ENCODE measurements at regions not wholly inside any gene's neighbourhood (a gene's known extent, or its start where the extent isn't known, plus 50 kb on each side); places are given as distances from the start of the nearest gene placed in this dataset.

DNA sequence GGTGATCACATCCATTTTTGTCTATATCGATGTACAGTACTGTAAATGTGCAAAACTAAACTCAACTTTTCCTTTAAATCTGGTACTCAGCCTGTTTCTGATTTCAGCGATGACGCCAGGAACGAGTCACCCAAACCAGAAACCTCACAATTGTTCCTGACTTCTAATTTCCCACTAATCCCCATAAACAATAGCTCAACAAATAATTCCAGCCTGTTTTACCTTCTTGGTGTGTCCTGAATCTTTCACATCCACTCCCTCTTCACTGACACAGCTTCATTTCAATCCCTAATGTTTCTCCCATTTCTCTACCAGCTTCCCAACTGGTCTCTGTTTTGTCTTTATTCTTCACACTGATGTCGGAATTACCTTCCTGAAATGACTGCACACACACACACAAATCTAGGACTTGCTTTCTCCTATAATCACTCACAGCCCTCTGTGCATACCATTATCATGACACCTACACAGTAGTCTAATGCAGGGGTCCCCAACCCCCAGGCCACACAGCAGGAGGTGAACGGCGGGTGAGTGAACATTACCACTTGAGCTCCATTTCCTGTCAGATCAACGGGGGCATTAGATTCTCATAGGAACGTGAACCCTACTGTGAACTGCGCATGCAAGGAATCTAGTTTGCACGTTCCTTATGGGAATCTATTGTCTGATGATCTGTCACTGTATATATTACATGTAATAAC lies 97.8 kb upstream of the SLC30A5 start:
- TF ChIP-seq, protein P1, sequence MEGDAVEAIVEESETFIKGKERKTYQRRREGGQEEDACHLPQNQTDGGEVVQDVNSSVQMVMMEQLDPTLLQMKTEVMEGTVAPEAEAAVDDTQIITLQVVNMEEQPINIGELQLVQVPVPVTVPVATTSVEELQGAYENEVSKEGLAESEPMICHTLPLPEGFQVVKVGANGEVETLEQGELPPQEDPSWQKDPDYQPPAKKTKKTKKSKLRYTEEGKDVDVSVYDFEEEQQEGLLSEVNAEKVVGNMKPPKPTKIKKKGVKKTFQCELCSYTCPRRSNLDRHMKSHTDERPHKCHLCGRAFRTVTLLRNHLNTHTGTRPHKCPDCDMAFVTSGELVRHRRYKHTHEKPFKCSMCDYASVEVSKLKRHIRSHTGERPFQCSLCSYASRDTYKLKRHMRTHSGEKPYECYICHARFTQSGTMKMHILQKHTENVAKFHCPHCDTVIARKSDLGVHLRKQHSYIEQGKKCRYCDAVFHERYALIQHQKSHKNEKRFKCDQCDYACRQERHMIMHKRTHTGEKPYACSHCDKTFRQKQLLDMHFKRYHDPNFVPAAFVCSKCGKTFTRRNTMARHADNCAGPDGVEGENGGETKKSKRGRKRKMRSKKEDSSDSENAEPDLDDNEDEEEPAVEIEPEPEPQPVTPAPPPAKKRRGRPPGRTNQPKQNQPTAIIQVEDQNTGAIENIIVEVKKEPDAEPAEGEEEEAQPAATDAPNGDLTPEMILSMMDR (IDR thresholded peaks at IDR 0.05; ENCODE audit: control insufficient read depth, extremely low read depth, insufficient read depth): no peak
- no peak overlapping the region for H3K4me3 ChIP-seq (ENCODE audit: low read depth, low read length)
- no peak for DNase-seq (ENCODE audit: low read depth)

GRCh38 chr5:68999181-68999580 lies 94.6 kb upstream of the SLC30A5 start:
- H3K4me3 ChIP-seq (ENCODE audit: low read depth, low read length): no peak overlapping the region
- no peak for DNase-seq (ENCODE audit: low read depth)
- TF ChIP-seq, protein P1 (IDR thresholded peaks at IDR 0.05; ENCODE audit: control insufficient read depth, extremely low read depth, insufficient read depth): no peak

DNA sequence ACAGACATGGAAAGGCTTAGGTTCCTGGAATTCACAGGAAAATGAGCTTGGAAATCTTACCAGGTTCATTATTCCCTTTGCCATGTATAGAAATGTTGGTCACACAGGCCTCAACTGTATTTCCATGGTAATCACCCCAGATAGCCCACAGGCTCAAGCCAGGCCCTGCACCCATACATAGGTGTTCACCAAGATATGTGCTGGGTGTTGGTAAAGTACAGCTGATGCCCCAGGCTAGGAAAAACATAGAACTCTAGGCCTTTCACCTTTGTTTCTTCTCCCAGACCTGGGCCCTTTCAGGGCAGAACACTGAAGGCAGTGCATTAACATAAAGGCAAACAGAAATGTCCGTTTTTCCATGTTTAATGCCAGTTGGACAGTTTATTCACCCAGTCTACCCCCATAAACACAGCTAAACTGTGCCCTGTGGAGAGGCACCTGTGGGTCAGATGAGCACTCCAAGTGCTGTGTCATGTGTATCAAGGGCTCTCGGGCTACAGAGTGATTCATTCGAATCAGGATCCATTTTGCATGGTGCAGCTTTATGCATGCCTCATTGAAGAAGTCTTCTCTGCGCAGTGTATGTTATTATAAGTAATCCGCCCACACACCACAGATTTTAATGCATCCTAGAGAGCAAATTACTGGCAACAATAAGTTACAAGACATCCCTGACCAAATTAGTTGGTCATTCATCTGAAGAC lies 93.4 kb upstream of the SLC30A5 start:
- no peak for DNase-seq (ENCODE audit: low read depth)
- TF ChIP-seq, protein P1 (IDR thresholded peaks at IDR 0.05; ENCODE audit: control insufficient read depth, extremely low read depth, insufficient read depth): no peak
- H3K4me3 ChIP-seq (ENCODE audit: low read depth, low read length): no peak overlapping the region

GRCh38 chr5:69000949-69001348 lies 92.9 kb upstream of the SLC30A5 start:
- no peak overlapping the region for H3K4me3 ChIP-seq (ENCODE audit: low read depth, low read length)
- no peak for DNase-seq (ENCODE audit: low read depth)
- TF ChIP-seq, protein P1 (IDR thresholded peaks at IDR 0.05; ENCODE audit: control insufficient read depth, extremely low read depth, insufficient read depth): no peak

DNA sequence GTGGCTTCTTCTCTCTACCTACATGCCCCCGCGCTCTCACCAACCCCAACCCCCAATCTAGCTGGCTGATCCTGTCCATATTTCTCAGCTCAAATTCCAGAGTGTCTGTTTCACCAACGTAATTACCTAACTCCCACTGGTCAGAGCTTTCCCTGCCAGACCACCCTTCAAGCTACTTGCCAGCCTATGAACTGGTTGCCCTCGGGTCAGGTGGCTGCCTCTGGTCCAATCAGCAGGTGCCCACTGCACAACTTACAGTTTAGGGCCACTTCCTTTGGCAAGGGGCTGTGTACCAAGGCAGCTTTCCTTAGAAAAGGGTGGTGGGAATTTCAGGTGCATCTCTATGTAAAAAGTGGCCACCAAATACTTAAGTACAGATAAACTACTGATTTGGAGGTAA lies 92.2 kb upstream of the SLC30A5 start:
- H3K4me3 ChIP-seq (ENCODE audit: low read depth, low read length): no peak overlapping the region
- no peak for DNase-seq (ENCODE audit: low read depth)
- TF ChIP-seq, protein P1 (IDR thresholded peaks at IDR 0.05; ENCODE audit: control insufficient read depth, extremely low read depth, insufficient read depth): no peak

DNA sequence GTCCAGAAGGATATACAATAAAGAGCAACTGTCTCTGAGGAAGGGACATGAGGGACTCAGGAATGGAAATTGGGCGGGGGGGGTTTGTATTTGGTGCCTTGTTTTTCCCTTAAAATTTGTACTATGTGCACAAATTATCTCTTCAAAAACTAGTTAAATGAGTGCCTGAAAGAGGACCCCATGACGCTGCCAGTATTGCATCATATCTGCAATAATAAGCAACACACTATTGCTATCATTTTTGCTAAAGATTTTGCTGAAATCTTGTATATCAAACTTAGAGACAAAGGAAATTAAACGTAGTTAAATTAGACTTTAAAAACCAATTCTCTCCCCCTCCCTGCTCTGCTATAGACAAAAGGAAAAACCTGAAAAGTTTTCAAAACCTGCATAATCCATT lies 89.7 kb upstream of the SLC30A5 start:
- TF ChIP-seq, protein P1 (IDR thresholded peaks at IDR 0.05; ENCODE audit: control insufficient read depth, extremely low read depth, insufficient read depth): no peak
- DNase-seq (ENCODE audit: low read depth): no peak

More for the DNA sequence above, 89.7 kb upstream of the SLC30A5 start:
- H3K4me3 ChIP-seq (ENCODE audit: low read depth, low read length): no peak overlapping the region
